NOMO-1 treated with dmso at 0.1 percent for 144 hours (cell line): ENCODE measurements at regions not wholly inside any gene's neighbourhood (a gene's known extent, or its start where the extent isn't known, plus 50 kb on each side); places are given as distances from the start of the nearest gene placed in this dataset.
A peak's percentile ranks its signal among the peaks of the same experiment; 100 is the strongest.
"Not testable (repeated sequence)": the region's sequence is repeated elsewhere in the genome, so short reads cannot be mapped to it uniquely, and the experiment has no call there.

Experiments used
- DNase-seq: peaks from one replicate; lab custom pipeline; 2025; ENCODE audit not compliant: unreplicated experiment; lab: John Stamatoyannopoulos, UW

DNA sequence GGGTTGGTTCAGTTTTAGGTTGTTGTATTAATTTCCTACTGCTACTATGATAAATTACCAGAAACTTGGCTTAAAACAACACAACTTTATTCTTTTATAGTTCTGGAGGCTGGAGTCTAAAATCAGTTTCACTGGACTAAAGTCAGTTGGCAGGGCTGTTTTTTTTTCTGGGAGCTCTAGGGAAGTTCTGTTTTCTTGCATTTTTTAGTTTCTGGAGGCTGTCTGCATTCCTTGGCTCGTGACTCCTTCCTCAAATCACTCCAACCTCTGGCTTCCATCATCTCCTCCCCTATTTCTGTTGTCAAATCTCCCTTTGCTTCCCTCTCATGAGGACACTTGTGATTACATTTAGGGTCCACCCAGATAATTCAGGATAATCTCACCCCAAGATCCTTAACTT is 51.3 kb upstream of the SUB1 start:
- DNase-seq = no peak

DNA sequence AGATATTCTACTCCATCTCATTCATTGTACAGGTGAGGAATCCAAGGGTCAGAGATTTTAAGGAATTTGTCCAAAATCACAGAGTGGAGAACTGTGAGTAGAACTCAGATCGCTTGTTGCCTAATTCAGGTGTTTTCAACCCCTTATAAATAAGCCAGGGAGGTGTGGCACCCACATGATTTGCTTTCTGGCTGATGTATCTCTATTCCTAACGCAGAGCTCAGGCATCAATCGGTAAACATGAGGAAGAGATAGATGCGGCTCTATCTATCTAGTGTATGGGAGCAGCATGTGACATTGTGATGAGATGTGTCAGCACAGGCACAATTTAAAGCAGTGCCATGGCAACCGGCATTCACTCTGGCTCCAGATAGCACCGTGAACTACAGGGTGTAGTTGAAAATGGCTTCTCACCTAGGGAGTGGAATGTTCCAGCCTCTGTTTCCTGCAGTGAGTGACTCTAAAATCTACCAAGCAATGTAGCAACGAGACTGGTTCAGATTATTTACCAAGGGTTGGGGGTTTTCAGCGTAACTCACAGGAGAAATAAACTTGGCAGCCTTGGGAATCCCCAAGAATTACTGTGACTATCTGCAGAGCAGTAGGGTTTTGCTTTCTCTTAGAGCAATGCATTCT is 53.4 kb upstream of the SUB1 start:
- no peak for DNase-seq

DNA sequence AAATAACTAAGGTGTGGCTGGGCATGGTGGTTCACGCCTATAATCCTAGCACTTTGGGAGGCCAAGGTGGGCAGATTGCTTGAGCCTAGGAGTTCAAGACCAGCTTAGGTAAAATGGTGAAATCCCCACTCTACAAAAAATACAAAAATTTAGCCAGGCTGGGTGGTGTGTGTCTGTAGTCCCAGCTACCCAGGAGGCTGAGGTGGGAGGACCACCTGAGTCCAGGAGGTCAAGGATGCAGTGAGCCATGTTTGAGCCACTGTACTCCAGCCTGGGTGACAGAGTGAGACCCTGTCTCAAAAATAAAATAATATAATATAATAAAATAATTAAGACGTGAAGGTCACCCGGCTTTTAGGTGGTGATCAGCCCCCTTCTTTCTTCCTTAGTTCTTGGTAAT is 58.0 kb upstream of the SUB1 start:
- DNase-seq = not testable (repeated sequence)

DNA sequence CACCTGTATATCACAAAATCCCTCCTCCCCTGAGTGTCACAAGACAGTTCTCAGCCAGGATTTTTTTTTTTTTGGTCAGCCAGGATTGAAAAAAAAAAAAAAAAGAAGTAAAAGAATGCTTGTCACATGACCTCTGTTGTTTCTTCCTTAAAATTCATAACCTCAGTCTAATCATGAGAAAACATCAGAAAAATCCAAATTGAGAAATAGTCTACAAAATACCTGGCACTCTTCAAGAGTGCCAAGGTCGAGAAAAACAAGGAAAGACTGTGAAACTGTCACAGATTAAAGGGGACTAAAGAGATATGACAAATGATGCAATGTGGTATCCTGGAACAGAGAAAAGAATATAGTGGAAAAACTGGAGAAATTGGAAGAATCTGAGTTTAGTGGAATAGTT is 58.5 kb upstream of the SUB1 start:
- DNase-seq = no peak

DNA sequence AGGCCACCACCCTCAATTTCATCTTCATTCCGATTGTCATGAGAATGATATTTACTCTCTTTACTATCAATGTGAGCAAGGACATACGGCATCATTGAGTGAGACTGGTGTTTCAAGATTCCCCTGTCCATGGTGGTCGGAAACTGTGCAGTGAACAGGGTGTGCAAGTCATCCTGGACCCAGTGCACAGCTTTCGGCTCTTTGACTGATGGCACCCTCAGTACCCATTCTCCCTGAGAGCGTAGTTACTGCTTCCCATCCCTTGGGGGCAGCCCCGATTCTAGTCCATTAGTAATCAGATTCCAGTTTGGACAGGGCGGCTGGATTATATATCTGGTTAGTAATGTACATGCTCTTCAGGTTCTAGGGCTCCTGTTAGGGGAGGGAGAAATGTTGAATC is 61.7 kb upstream of the SUB1 start:
- DNase-seq = no peak

DNA sequence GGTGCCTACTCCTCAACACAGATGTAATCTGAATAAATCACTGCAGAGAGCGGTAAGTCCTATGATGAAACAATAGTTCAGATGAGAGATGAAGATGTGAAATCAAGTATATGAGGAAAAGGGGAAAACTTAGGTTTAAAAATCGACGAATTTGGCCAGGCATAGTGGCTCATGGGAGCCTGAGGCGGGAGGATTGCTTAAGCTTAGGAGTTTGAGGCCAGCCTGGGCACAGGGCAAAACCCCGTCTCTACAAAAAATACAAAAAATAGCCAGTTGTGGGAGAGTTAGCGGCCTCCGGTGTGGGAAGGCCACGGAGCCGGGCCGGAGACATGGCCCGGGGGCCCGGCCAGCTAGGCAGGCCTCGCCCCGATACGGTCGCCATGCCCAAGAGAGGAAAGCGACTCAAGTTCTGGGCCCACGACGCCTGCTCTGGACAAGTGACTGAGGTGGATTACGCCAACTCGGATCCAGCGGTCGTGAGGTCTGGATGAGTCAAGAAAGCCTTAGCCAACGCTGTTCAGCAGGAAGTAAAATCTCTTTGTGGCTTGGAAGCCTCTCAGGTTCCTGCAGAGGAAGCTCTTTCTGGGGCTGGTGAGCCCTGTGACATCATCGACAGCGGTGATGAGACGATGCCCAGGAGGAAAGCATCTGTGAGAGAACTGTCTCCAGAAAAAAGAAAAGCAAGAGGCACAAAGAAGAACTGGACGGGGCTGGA is 62.8 kb upstream of the SUB1 start:
- DNase-seq = peak; percentile 97

DNA sequence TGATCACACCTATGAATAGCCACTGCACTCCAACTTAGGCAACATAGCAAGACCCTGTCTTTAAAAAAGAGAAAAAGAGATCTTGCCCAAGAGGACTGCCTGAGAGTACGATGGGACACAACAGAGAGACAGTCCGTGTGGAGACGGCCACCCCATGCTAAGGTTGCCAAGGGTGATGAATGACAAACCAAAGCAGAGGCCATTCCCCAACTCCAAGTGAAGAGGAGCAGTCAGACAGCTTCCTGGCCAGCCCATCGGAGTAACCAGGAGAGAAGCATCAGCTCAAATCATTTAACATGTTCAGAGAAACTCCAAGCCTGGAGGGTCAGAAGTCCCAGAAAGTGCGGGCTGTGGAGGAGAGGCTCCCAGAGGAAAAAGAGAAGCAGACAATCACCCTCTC is 63.9 kb upstream of the SUB1 start:
- DNase-seq = no peak

DNA sequence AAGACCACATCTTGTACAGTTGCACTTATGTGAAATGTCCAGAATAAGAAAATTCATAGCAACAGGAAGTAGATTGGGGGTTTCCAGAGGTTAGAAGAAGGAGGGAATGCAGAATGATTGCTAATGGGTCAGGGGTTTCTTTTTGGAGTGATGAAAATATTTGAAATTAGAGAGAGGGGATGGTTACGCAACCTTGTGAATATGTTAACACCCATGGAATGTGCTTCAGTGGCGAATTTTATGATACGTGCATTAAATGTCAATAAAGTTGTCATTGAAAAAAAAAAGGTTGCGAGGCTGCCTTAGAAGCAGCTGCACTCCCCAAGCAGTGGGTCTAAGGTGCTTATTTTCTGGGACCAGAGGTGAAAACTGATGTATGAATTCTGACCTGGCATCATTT is 64.4 kb upstream of the SUB1 start:
- no peak for DNase-seq

DNA sequence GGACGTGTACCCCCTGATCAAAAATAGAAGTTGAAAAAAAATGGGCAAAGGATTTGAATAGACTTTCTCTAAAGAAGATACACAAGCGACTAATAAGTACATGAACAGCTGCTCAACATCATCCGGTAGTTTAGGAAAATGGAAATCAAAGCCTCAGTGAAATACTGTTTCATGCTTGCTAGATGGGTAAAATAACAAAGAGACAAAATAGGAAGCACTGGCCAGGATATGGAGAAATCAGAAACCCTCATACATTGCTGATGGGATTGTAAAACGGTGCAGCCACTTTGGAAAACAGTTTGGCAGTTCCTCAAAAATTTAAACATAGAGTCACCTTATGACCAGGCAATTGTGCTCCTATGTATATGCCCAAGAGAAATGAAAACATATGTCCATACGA is 65.0 kb upstream of the SUB1 start:
- no peak for DNase-seq

DNA sequence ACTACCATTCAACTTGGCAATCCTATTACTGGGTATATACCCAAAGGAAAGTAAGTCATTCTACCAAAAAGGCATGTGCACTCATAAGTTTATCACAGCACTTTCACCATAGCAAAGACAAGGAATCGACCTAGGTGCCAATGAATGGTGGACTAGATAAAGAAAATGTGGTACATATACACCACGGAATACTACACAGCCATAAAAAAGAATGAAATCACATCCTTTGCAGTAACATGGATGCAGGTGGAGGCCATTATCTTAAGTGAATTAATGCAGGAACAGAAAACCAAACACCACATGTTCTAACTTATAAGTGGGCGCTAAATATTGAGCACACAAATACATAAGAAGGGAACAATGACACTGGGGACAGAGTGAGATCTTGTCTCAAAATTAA is 65.8 kb upstream of the SUB1 start:
- DNase-seq = no peak

DNA sequence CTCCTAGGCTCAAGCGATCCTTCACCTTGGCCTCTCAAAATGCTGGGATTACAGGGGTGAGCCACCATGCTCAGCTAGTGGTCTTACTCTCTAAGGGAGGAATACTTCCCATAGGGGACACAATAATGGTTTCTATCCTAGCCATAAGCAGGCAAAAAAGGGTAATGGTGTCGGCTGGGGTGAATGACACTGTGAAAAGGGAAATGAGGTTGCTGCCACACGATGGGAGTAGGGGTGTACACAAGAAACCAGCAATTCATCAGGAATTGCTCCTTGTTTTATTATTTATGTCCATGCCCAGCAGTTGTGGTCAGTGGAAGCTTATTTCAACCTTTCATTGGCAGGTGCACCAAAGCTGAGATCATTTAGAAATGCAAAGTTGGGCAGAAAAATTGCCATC is 70.3 kb upstream of the ZFR start:
- DNase-seq = no peak

DNA sequence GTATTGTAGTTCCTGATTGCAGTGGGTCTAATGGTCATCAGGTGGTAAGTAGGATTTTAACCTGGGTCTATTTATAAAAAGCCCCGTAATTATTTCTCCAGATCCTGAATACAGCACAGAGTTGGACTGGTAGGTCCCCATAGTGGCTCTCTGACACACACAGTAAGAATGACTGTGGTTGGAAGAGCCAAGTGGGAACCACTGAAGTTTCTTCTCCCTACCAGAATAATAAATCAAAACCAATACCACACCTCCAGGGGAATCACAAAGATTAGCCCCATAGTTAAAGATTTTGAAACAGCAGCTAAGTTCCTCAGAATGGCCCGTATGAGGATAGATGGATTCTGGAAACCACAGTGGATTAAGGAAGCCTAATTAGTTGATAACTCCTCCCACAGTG is 68.4 kb upstream of the ZFR start:
- no peak for DNase-seq

DNA sequence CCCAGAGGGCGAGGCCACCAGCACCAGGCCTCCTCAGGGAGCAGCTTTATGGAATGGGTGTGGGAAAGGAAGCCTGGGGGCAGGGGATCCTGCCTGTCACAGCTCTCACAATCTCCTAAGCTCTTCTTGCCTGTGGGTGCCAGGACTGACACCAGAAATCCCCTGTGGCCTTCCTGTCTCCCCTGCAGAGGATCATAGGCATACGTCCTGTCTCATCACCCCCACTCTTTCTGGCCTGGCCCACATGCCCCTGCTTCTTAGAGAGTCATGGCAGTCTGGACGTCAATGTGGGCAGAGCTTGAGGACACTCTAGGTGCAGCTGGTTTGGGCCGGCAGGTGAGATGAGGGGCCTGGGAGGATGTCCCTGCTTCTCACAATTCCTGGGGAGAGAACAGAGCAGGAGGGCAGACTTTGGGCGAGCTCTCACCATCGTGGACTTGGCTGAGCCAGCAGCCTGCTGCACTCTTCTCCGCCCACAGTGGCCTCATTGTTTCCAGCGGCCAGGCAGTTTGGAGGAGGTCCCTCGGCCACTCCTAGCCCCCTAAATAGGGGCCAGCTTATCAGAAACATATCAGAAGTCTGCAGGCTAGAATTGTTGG is 67.3 kb upstream of the ZFR start:
- DNase-seq = no peak

DNA sequence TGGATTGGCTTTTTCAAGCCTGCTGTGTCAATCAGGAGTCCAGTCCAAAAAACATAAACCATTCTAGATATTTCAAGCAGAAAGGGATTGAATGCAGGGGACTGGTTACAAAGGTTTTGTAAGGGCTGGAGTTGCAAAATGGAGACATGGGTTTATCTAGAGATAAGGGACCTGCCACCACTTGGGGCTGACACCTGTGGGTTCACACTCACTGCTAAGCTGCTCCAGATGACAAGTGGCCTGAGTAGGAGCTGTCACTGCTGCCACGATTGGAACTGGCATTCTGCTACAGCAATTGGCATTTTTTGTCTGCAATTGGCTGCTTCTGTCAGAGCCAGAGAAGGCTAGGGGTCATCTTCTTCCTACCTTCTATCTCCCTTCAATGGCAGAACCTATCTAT is 66.3 kb upstream of the ZFR start:
- no peak for DNase-seq

DNA sequence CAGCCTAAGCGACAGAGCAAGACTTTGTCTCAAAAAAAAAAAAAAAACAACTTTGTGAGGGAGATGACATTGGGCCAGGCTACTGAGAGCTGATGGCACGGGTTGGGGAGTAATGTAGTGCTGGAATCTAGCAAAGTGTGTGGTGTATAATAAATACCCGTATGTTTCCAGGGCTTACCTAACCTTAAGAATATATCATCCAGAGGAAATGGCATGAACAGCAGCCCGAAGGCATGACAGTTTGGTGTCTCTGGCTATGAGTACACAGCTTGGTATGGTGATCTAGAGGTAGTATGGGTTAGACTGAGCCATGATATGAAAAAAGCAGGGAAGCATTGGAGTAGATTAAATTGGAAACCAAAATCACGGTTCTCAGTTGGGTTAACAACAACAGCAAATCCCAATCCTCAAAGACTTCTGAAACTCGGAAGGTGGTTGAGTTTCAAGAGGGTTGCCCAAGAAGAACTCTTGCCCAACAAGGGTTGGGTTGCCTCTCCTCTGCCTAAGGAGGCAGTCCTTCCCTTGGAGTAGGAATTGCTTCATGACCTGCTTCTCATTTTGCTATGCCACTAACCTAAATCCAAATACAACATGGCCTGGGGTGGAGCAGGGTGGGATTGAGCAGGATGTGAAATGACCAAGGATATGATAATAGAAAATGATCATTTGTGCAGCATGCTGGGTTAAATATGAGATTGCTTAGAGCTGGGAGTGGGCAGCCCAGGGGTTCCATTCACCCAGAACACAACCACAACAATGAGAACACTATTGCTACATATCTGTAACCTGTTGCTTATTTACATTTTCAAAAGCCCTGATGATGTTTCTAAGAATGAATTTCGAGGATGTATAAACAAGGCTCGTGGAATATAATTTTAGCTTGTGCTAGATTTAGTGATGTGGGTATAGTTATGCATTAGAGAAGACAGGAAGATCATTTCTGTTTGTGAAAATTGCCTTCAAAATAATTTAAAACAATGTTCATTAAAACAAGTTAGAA is 64.6 kb upstream of the ZFR start:
- peak; percentile 96 for DNase-seq

DNA sequence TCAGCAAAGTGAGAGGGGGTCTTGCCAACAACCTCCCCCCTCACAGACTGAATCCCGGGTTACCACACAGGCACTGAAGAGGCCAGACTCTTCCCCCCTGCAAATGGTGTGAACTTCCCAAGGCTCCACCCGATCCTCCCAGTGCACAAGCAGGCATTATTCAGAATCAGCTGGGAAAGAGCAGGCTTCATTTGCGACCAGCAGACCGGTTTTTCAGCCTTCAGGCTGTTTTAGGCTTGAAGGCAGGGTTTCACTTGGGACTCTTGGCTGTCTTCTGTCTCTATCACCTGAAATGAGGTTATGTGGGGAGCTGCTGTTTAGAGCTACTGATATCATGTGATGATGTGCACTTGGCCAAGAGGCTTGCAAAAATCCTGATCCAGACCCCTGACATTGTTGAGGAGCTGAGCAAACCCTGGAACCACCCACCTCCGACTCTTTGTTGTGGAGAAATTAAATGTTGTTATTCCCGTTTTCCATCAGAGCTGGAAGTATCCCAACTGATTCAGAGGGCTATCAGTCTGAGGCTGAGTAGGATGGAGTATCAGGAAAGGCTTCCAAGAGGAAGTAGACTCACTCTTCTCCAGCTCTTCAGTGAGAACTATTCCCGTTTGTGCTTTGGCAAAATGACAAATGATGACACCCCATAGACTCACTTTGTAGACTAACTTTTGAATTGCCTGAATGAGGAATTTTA is 63.3 kb upstream of the ZFR start:
- no peak for DNase-seq

DNA sequence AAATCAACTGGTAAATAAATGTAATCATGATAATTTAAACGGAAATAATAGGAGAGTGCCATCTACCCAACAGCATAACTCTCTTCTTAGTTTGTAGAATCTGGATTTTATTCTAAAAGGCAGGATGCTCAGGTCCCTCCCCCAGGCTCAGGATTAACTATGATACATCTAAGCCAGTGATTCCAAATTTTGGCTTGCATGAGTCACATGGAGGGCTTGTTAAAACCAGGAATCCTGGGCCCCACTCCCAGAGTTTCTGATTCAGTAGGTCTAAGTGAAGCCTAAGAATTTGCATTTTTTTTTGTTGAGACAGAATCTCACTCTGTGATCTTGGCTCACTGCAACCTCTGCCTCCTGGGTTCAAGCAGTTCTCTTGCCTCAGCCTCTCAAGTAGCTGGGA is 62.3 kb upstream of the ZFR start:
- no peak for DNase-seq

DNA sequence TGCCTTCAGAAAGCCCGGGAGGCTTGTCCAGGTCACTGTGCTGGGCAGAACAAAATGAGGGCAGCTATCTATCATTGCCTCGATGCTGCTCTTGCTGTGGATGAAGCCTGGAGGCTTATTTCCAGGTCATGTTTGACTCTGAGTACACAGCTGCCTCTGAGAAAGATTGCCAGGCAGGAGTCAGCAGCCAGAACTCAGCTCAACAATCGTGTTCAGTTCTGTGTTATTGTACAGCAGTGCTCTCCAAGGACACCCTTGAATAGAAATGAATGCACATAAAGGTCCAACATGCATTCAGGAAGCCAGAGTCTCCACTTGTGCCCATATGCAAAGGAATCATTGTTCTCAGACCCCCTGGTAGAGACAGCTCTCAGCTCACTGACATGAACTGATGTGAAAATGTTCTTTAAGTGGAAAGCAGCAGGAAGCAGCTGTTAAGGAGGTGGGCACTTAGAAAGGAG is 61.7 kb upstream of the ZFR start:
- no peak for DNase-seq

DNA sequence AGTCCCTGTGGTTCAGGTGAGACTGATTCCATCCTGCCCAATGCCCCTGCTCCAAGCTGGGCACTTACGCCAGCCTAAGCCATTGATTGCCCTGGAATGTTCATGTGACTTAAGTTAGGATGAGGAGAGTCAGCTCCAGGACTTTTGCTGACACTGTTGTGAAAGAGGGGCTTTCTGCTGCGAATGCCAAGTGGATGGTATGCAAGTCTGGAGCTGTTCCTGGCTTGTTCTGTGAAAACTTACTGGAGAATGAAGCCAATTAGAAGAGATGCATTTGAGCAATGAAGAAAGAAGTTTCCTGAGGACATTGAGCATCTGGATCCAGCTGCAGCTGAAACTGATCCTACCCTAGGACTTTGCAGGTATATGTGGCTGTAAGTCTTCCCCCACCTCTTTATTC is 61.2 kb upstream of the ZFR start:
- no peak for DNase-seq

DNA sequence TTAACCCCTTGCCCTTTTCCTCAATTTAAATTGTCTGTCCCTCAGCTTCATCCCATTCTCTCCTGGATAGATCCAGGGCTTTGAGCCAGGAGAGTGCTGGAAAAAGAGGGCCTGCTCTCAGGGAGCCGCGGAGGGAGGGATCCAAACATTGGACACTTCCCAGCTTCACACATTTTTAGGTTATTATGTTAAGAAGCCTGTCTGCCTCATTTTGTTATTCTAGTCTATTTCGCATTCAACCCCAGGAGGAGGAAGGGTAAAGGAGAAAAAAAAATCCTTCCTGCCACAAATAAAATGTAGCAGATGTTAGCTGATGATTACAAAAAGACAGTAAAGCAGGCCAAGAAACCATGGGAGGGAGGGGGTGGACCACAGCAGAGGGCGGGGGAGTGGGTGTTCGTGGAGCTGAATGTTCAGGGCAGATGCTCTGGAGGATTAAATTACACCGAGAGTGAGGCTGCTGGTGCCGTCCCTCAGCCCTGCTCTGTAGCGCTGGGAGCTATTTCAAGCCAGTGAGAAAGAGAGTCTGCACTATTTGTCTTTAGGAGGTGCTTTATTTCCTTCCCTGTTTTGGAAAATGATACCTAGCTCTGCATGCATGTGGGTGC is 60.6 kb upstream of the ZFR start:
- no peak for DNase-seq
